ENCODE measurements at regions not wholly inside any gene's neighbourhood (a gene's known extent, or its start where the extent isn't known, plus 50 kb on each side); places are given as distances from the start of the nearest gene placed in this dataset.

- TF ChIP-seq CTCF (conservative IDR thresholded peaks at IDR 0.05; ENCODE audit: low read depth, low read length) (no peak), EZH2 (IDR thresholded peaks at IDR 0.05; ENCODE audit: borderline replicate concordance, low read depth, low read length, poor library complexity, severe bottlenecking) (no peak)
These were observed 61.3 kb upstream of the VCX2 start for GRCh38 chrX:8232406-8232805.

All from A673 (cell line).